ENCODE measurements at regions not wholly inside any gene's neighbourhood (a gene's known extent, or its start where the extent isn't known, plus 50 kb on each side); places are given as distances from the start of the nearest gene placed in this dataset.

DNA sequence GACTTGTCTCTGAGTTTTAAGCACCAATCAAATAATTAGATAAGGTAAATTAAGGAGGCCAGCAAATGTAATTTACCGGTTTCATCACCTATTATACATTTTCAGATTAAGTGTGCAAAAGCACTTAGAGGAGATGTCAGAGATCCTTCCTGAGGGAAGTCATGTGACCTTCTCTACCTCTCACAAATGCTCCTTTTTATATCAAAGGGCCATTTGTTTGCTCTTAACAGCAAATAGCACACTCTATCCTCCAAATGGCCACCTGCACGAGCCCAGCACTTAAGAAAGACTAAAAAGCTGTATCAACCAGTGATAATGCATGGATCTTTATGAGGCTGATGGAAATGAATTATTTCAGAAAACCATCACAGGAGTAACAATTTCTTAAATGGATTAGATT, 149.4 kb downstream of the ELOVL4 start:
- no peak for TF ChIP-seq CEBPB (IDR thresholded peaks at IDR 0.05; ENCODE audit: low read depth, low read length)
- no peak for TF ChIP-seq RAD21 (IDR thresholded peaks at IDR 0.05; ENCODE audit: low read length)
- TF ChIP-seq, protein P1, sequence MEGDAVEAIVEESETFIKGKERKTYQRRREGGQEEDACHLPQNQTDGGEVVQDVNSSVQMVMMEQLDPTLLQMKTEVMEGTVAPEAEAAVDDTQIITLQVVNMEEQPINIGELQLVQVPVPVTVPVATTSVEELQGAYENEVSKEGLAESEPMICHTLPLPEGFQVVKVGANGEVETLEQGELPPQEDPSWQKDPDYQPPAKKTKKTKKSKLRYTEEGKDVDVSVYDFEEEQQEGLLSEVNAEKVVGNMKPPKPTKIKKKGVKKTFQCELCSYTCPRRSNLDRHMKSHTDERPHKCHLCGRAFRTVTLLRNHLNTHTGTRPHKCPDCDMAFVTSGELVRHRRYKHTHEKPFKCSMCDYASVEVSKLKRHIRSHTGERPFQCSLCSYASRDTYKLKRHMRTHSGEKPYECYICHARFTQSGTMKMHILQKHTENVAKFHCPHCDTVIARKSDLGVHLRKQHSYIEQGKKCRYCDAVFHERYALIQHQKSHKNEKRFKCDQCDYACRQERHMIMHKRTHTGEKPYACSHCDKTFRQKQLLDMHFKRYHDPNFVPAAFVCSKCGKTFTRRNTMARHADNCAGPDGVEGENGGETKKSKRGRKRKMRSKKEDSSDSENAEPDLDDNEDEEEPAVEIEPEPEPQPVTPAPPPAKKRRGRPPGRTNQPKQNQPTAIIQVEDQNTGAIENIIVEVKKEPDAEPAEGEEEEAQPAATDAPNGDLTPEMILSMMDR (conservative IDR thresholded peaks at IDR 0.05; ENCODE audit: low read depth, low read length): no peak
- no peak for TF ChIP-seq POLR2A (IDR thresholded peaks at IDR 0.05; ENCODE audit: low read depth, low read length)
